CD4-positive, alpha-beta T cell (primary cell): ENCODE measurements at regions not wholly inside any gene's neighbourhood (a gene's known extent, or its start where the extent isn't known, plus 50 kb on each side); places are given as distances from the start of the nearest gene placed in this dataset.

Experiments
- ATAC-seq: fragments of 200-7000 bp; cut with Tn5 transposase; one replicate; pipeline ENCODE4 v1.10.0; 2022; ENCODE audit warnings: mild to moderate bottlenecking; ENCODE audit not compliant: poor library complexity
- CTCF ChIA-PET: fragments of 350-600 bp; sonication (Branson Sonifier 250); formaldehyde crosslinking; loops from one replicate; lab custom pipeline; 2021; ENCODE audit warnings: antibody characterized with exemption, inconsistent platforms; lab: Charles Lee
- POLR2A ChIA-PET: fragments of 350-600 bp; sonication (Branson Sonifier 250); formaldehyde crosslinking; loops from one replicate; lab custom pipeline; 2021; ENCODE audit warnings: antibody characterized with exemption, inconsistent platforms; lab: Charles Lee
- DNase-seq, 14 experiments: peaks; one replicate each; pipeline ENCODE4 v3.0.0-alpha.2; 2013 to 2020; ENCODE audit warnings: mixed read lengths in 2 of 14
- H3K27ac ChIP-seq, 2 donors: one replicate each; pipeline versions ENCODE4 v1.5.1 to v1.7.0; 2013; ENCODE audit warnings: low read length in 2 of 2, low read depth in 1 of 2, mild to moderate bottlenecking in 1 of 2
- H3K27me3 ChIP-seq, 2 experiments: 1 replicate in 1 of 2; 2 replicates in 1 of 2; pipeline versions ENCODE4 v1.6.1 to v1.7.0; 2013; ENCODE audit warnings: low read length in 2 of 2, control low read depth in 1 of 2, mild to moderate bottlenecking in 1 of 2, moderate library complexity in 1 of 2; ENCODE audit not compliant: insufficient read depth in 2 of 2, control insufficient read depth in 1 of 2
- H3K36me3 ChIP-seq: one replicate; pipeline ENCODE4 v1.6.1; 2013; ENCODE audit warnings: low read length, control low read depth; ENCODE audit not compliant: insufficient read depth
- H3K4me1 ChIP-seq: one replicate; pipeline ENCODE4 v1.6.1; 2013; ENCODE audit warnings: low read length, control low read depth; ENCODE audit not compliant: insufficient read depth
- H3K4me3 ChIP-seq: one replicate; pipeline ENCODE4 v1.5.1; 2013; ENCODE audit warnings: mild to moderate bottlenecking, low read length, moderate library complexity
- H3K9me3 ChIP-seq, 2 experiments: 1 replicate in 1 of 2; 2 replicates in 1 of 2; pipeline versions ENCODE4 v1.6.1 to v1.7.0; 2013; ENCODE audit warnings: low read length in 2 of 2, mild to moderate bottlenecking in 2 of 2, control low read depth in 1 of 2, moderate library complexity in 1 of 2; ENCODE audit not compliant: control insufficient read depth in 1 of 2, insufficient read depth in 1 of 2
- H3K27ac Mint-ChIP-seq: one replicate; pipeline ENCODE4 v1.8.0; 2020; ENCODE audit warnings: mixed read lengths
- H3K27me3 Mint-ChIP-seq: one replicate; pipeline ENCODE4 v1.8.0; 2021; ENCODE audit warnings: mixed read lengths
- H3K36me3 Mint-ChIP-seq: one replicate; pipeline ENCODE4 v1.8.0; 2021; ENCODE audit warnings: low read depth, mixed read lengths
- H3K4me1 Mint-ChIP-seq: one replicate; pipeline ENCODE4 v1.8.0; 2021; ENCODE audit warnings: low read depth, mixed read lengths
- H3K4me3 Mint-ChIP-seq: one replicate; pipeline ENCODE4 v1.8.0; 2020; ENCODE audit warnings: mild to moderate bottlenecking, mixed read lengths
- H3K9me3 Mint-ChIP-seq: one replicate; pipeline ENCODE4 v1.8.0; 2020; ENCODE audit warnings: mixed read lengths
- intact Hi-C, 2 experiments: fragments of 100-400 bp; cut with DNase I in 1 of 2; cut with micrococcal nuclease in 1 of 2; formaldehyde crosslinking; loops; one replicate each; pipeline versions ENCODE4 v1.15.1 to v1.9.0; 2023 to 2025; cut with DNase I, micrococcal nuclease
- TF ChIP-seq, protein P1 (sequence below): fragments of 200-600 bp; IDR thresholded peaks from one replicate; pipeline ENCODE4 v1.8.0; 2022; ENCODE audit warnings: antibody characterized with exemption, mild to moderate bottlenecking

GRCh38 chr5:1744393-1745122, 55.1 kb downstream of the MRPL36 start:
- Mint-ChIP-seq H3K27me3 (peaks cover 14% of the 10 kb centered on the region), H3K9me3 (peaks cover 4% of the 10 kb centered on the region), H3K36me3 (no peaks in the 10 kb centered on the region), H3K27ac (no peak overlapping the region), H3K4me1 (no peaks in the 10 kb centered on the region), H3K4me3 (no peak overlapping the region)
- no peak overlapping the region for H3K4me3 ChIP-seq
- no peaks in the 10 kb centered on the region for H3K36me3 ChIP-seq
- H3K4me1 ChIP-seq, result no peaks in the 10 kb centered on the region
- ATAC-seq (no peak), DNase-seq (peak in 2 of 14 experiments; percentile 3 to 23)
- POLR2A ChIA-PET, result no interaction called here
- H3K9me3 ChIP-seq, result peaks cover 0 to 4% of the 10 kb centered on the region in 2 experiments
- intact Hi-C loops, result no loop called here
- H3K27ac ChIP-seq, result no peak overlapping the region
- CTCF ChIA-PET, result no interaction called here
- TF ChIP-seq, protein P1, sequence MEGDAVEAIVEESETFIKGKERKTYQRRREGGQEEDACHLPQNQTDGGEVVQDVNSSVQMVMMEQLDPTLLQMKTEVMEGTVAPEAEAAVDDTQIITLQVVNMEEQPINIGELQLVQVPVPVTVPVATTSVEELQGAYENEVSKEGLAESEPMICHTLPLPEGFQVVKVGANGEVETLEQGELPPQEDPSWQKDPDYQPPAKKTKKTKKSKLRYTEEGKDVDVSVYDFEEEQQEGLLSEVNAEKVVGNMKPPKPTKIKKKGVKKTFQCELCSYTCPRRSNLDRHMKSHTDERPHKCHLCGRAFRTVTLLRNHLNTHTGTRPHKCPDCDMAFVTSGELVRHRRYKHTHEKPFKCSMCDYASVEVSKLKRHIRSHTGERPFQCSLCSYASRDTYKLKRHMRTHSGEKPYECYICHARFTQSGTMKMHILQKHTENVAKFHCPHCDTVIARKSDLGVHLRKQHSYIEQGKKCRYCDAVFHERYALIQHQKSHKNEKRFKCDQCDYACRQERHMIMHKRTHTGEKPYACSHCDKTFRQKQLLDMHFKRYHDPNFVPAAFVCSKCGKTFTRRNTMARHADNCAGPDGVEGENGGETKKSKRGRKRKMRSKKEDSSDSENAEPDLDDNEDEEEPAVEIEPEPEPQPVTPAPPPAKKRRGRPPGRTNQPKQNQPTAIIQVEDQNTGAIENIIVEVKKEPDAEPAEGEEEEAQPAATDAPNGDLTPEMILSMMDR, result no peak
- H3K27me3 ChIP-seq, result peaks cover 0 to 17% of the 10 kb centered on the region in 2 experiments

DNA sequence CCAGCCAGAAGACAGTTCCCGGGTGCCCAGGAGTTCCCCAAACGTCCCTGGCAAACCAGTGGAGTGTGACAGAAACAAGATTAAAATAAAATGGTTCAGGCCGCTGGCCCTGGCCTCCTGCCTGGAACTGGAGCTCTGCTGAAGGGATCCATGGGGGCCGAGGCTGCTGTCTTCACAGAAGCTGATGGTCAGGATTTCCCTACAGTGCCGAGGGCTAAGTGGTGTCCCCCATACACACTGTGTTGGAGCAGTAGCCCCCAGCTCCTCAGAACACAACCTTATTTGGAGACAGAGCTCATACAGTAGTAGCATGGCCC, 55.9 kb downstream of the MRPL36 start:
- no peaks in the 10 kb centered on the region for H3K4me1 ChIP-seq
- peaks cover 0 to 4% of the 10 kb centered on the region in 2 experiments for H3K9me3 ChIP-seq
- no peak overlapping the region for H3K27ac ChIP-seq
- H3K9me3 Mint-ChIP-seq, result peaks cover 4% of the 10 kb centered on the region
- peaks cover 21% of the 10 kb centered on the region for H3K27me3 Mint-ChIP-seq
- H3K27me3 ChIP-seq, result peaks cover 2 to 21% of the 10 kb centered on the region in 2 experiments
- no peak overlapping the region for H3K4me3 ChIP-seq
- H3K4me3 Mint-ChIP-seq, result no peak overlapping the region
- CTCF ChIA-PET, result no interaction called here
- TF ChIP-seq, protein P1, result no peak
- no peak for ATAC-seq
- POLR2A ChIA-PET, result no interaction called here
- H3K36me3 ChIP-seq, result no peaks in the 10 kb centered on the region
- no peaks in the 10 kb centered on the region for H3K4me1 Mint-ChIP-seq
- H3K27ac Mint-ChIP-seq, result no peak overlapping the region
- DNase-seq, result peak in 1 of 14 experiments; percentile 3
- intact Hi-C loops, result no loop called here
- no peaks in the 10 kb centered on the region for H3K36me3 Mint-ChIP-seq

DNA sequence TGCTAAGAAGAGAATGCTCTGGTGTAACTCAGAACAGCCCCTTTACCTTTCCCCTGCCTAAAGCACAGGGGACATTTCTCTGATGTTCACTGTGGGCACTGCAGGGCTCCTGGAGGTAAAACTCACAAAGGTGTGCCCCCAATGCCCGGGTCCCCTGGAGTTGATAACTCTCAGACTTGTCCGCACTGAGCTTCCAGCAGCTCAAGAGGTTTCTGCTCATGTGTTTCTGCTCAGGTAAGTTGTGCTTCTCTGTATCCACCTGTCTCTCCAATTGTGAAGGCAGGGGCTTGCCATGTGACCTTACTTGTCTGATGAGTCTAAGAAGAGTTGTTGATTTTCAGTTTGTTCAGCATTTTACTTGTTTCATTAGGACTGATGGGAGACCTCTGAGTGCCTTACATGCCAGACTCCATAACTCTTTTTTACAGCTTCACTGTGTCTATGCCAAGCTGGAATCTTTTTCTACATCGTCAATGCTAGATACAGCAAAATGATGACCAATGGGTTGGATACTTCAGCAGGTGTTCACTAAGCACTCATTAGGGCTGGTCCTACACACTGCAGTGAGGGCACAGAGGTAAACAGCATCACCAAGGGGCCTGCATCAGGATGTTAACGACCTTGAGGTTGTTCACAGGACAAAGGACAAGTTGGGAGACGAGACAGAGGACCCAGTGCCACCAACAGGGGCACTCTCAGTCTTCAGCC, 56.4 kb downstream of the MRPL36 start:
- DNase-seq (peak in 1 of 14 experiments; percentile 3), ATAC-seq (no peak)
- no peaks in the 10 kb centered on the region for H3K4me1 Mint-ChIP-seq
- H3K36me3 Mint-ChIP-seq, result no peaks in the 10 kb centered on the region
- H3K27ac ChIP-seq, result no peak overlapping the region
- H3K27me3 Mint-ChIP-seq, result peaks cover 23% of the 10 kb centered on the region
- peaks cover 4% of the 10 kb centered on the region for H3K9me3 Mint-ChIP-seq
- TF ChIP-seq, protein P1, result no peak
- H3K27ac Mint-ChIP-seq, result no peak overlapping the region
- no peaks in the 10 kb centered on the region for H3K36me3 ChIP-seq
- H3K4me3 Mint-ChIP-seq, result no peak overlapping the region
- H3K4me3 ChIP-seq, result no peak overlapping the region
- no peaks in the 10 kb centered on the region for H3K4me1 ChIP-seq
- POLR2A ChIA-PET, result no interaction called here
- peaks cover 2 to 21% of the 10 kb centered on the region in 2 experiments for H3K27me3 ChIP-seq
- CTCF ChIA-PET, result no interaction called here
- intact Hi-C loops, result no loop called here
- peaks cover 0 to 4% of the 10 kb centered on the region in 2 experiments for H3K9me3 ChIP-seq
